PC-3 (cell line): ENCODE measurements at regions not wholly inside any gene's neighbourhood (a gene's known extent, or its start where the extent isn't known, plus 50 kb on each side); places are given as distances from the start of the nearest gene placed in this dataset.

Experiments
- ATAC-seq: fragments of 200-7000 bp; cut with Tn5 transposase; 2 replicates; pipeline ENCODE4 v1.9.1; 2020; ENCODE audit warnings: mild to moderate bottlenecking, moderate library complexity
- BruUV-seq: library from RNA; stranded (reverse); fragments of 400-500 nt; replicated peaks from 2 replicates; lab custom pipeline; 2021; lab: Mats Ljungman, UMichigan
- CTCF ChIA-PET: fragments of 300-600 bp; sonication (Branson Sonifier 250); formaldehyde crosslinking; loops from one replicate; lab custom pipeline; 2022; ENCODE audit warnings: antibody characterized with exemption; lab: Charles Lee
- POLR2A ChIA-PET: fragments of 300-600 bp; sonication (Branson Sonifier 250); formaldehyde crosslinking; loops from one replicate; lab custom pipeline; 2022; ENCODE audit warnings: antibody characterized with exemption; ENCODE audit not compliant: unreplicated experiment; lab: Charles Lee
- DNase-seq: peaks from one replicate; pipeline ENCODE4 v3.0.0-alpha.2; 2015
- H2AFZ ChIP-seq: fragments of 300-600 bp; sonication (generic); 2 replicates; pipeline ENCODE4 v1.6.0; 2016; ENCODE audit warnings: antibody characterized with exemption, low read length
- H3F3A ChIP-seq: fragments of 300-600 bp; sonication (generic); one replicate; pipeline ENCODE4 v1.6.0; 2017; ENCODE audit warnings: antibody characterized with exemption, low read length, control low read depth, mild to moderate bottlenecking; ENCODE audit not compliant: unreplicated experiment
- H3K27ac ChIP-seq: fragments of 300-600 bp; sonication (generic); 2 replicates; pipeline ENCODE4 v1.5.1; 2016; ENCODE audit warnings: mild to moderate bottlenecking, low read length
- H3K27me3 ChIP-seq: fragments of 300-600 bp; sonication (generic); 2 replicates; pipeline ENCODE4 v1.6.1; 2016; ENCODE audit warnings: low read length, mixed read lengths
- H3K36me3 ChIP-seq: fragments of 300-600 bp; sonication (generic); 2 replicates; pipeline ENCODE4 v1.6.1; 2016; ENCODE audit warnings: low read depth, mixed run types, low read length, mixed read lengths
- H3K4me1 ChIP-seq: fragments of 300-600 bp; sonication (generic); 2 replicates; pipeline ENCODE4 v1.5.1; 2016; ENCODE audit warnings: low read length; ENCODE audit not compliant: insufficient read depth
- H3K4me2 ChIP-seq: fragments of 300-600 bp; sonication (generic); 2 replicates; pipeline ENCODE4 v1.6.0; 2016; ENCODE audit warnings: low read length
- H3K4me3 ChIP-seq: fragments of 300-600 bp; sonication (generic); 2 replicates; pipeline ENCODE4 v1.5.1; 2016; ENCODE audit warnings: mild to moderate bottlenecking, low read length, mixed read lengths
- H3K79me2 ChIP-seq: fragments of 300-600 bp; sonication (generic); 2 replicates; pipeline ENCODE4 v1.6.1; 2017; ENCODE audit warnings: low read length, mixed read lengths
- H3K9ac ChIP-seq: fragments of 300-600 bp; sonication (generic); 2 replicates; pipeline ENCODE4 v1.6.0; 2016; ENCODE audit warnings: mild to moderate bottlenecking, low read length
- H3K9me2 ChIP-seq: fragments of 300-600 bp; sonication (generic); replicated peaks from 2 replicates; pipeline ENCODE4 v1.6.1; 2016; ENCODE audit warnings: mixed run types, low read length, mixed read lengths
- H3K9me3 ChIP-seq: fragments of 300-600 bp; sonication (generic); 2 replicates; pipeline ENCODE4 v1.6.1; 2016; ENCODE audit warnings: low read length, mixed read lengths
- H4K20me1 ChIP-seq: fragments of 300-600 bp; sonication (generic); 2 replicates; pipeline ENCODE4 v1.6.1; 2016; ENCODE audit warnings: low read length, mixed read lengths
- EZH2 ChIP-seq: fragments of 300-600 bp; sonication (generic); IDR thresholded peaks from one replicate; pipeline ENCODE4 v1.6.1; 2017; ENCODE audit warnings: antibody characterized with exemption, mild to moderate bottlenecking, low read length; ENCODE audit not compliant: unreplicated experiment
- EZH2phosphoT487 ChIP-seq: fragments of 300-600 bp; sonication (generic); IDR thresholded peaks from 2 replicates; pipeline ENCODE4 v1.6.1; 2018; ENCODE audit warnings: mild to moderate bottlenecking, antibody characterized with exemption, low read length, borderline replicate concordance
- intact Hi-C: fragments of 100-400 bp; cut with micrococcal nuclease; formaldehyde crosslinking; loops from 2 replicates; pipeline ENCODE4 v1.9.0; 2023
- TF ChIP-seq, protein P1 (sequence below): fragments of 300-600 bp; sonication (generic); conservative IDR thresholded peaks from 2 replicates; pipeline ENCODE4 v1.5.1; 2017; ENCODE audit warnings: antibody characterized with exemption, low read depth, mild to moderate bottlenecking, low read length

DNA sequence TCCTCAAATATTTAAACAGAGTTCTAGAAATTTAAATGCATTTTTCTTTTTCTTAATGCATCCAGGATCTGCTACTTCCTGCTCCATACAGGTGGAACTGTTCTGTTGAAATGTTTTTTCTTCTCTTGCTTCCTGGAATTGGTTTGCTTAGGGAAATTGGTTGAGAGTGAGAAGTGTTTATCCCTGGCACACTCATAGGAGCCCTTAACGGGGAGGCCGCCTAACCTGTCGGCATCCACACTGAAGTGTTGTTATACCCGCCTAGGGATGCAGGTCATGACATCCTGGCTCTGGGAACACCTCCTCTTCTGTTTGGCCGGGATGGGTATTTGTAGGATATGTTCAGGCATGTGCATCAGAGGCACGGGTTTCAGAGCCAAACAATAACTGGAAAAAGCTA lies 239.7 kb downstream of the GADD45G start:
- no peaks in the 10 kb centered on the region for H3F3A ChIP-seq
- ChIA-PET POLR2A (no interaction called here), CTCF (no interaction called here)
- intact Hi-C loops: no loop called here
- no peak overlapping the region for H3K27ac ChIP-seq
- no peaks in the 10 kb centered on the region for H3K9me3 ChIP-seq
- no peaks in the 10 kb centered on the region for H3K36me3 ChIP-seq
- no peaks in the 10 kb centered on the region for H3K4me1 ChIP-seq
- no peak overlapping the region for H3K4me2 ChIP-seq
- no peak overlapping the region for H2AFZ ChIP-seq
- no peak overlapping the region for H3K9ac ChIP-seq
- H3K79me2 ChIP-seq: no peaks in the 10 kb centered on the region
- no peaks in the 10 kb centered on the region for H4K20me1 ChIP-seq
- ATAC-seq: no peak
- no peak for DNase-seq
- TF ChIP-seq, protein P1, sequence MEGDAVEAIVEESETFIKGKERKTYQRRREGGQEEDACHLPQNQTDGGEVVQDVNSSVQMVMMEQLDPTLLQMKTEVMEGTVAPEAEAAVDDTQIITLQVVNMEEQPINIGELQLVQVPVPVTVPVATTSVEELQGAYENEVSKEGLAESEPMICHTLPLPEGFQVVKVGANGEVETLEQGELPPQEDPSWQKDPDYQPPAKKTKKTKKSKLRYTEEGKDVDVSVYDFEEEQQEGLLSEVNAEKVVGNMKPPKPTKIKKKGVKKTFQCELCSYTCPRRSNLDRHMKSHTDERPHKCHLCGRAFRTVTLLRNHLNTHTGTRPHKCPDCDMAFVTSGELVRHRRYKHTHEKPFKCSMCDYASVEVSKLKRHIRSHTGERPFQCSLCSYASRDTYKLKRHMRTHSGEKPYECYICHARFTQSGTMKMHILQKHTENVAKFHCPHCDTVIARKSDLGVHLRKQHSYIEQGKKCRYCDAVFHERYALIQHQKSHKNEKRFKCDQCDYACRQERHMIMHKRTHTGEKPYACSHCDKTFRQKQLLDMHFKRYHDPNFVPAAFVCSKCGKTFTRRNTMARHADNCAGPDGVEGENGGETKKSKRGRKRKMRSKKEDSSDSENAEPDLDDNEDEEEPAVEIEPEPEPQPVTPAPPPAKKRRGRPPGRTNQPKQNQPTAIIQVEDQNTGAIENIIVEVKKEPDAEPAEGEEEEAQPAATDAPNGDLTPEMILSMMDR: no peak
- TF ChIP-seq EZH2phosphoT487 (no peak), EZH2 (no peak)
- BruUV-seq: no TSS peak
- H3K27me3 ChIP-seq: peaks cover 17% of the 10 kb centered on the region
- no peak overlapping the region for H3K4me3 ChIP-seq
- H3K9me2 ChIP-seq: no peaks in the 10 kb centered on the region

DNA sequence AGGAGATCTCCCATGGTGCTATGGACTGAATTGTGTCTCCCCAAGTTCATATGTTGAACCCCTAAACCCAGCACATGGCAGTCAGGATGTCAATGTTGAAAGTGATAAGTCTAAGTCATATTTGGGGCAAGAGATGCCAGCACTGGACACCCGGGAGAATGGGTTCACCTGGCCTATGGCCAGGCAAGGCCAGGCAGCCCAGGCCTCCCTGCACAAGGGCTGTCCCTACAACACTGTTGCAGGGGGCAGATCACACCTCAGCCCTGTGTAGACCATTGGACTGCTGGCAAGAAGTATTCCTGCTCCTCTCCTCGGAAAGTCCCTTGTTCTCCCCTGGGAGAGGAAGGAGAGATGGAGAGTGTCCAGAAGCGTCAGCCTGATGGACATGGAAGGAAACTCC lies 240.5 kb downstream of the GADD45G start:
- CTCF ChIA-PET: no interaction called here
- H3K79me2 ChIP-seq: no peaks in the 10 kb centered on the region
- H3K4me3 ChIP-seq: no peak overlapping the region
- ATAC-seq: no peak
- no peak overlapping the region for H3K4me2 ChIP-seq
- H3K9me3 ChIP-seq: no peaks in the 10 kb centered on the region
- no peaks in the 10 kb centered on the region for H3K9me2 ChIP-seq
- H3F3A ChIP-seq: no peaks in the 10 kb centered on the region
- DNase-seq: no peak
- no peak overlapping the region for H2AFZ ChIP-seq
- BruUV-seq: no TSS peak
- H4K20me1 ChIP-seq: no peaks in the 10 kb centered on the region
- intact Hi-C loops: no loop called here
- peaks cover 17% of the 10 kb centered on the region for H3K27me3 ChIP-seq
- H3K9ac ChIP-seq: no peak overlapping the region
- H3K4me1 ChIP-seq: no peaks in the 10 kb centered on the region
- H3K27ac ChIP-seq: no peak overlapping the region
- TF ChIP-seq EZH2phosphoT487 (no peak), EZH2 (no peak)
- TF ChIP-seq, protein P1: no peak
- no peaks in the 10 kb centered on the region for H3K36me3 ChIP-seq
- POLR2A ChIA-PET: no interaction called here

DNA sequence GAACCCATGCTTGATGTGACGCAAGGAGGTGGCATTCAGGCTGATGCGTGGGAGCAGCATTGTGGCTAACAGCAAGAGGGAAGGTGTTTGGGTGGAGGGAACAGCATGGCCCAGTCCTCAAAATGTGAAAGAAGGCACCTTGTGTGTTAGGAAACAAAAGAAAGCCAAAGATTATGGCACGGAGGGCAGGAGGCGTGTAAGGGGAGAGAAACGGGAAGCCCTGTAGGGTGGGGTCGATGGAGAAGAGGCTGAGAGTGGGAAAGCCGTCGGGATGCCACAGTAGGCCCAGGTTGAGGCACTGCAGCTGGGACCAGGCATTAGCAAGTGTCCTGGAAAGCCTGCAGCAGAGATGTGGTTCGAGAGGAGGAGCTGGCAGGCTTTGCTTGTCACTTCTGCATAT lies 241.1 kb downstream of the GADD45G start:
- peaks cover 17% of the 10 kb centered on the region for H3K27me3 ChIP-seq

More for the DNA sequence above, 241.1 kb downstream of the GADD45G start:
- DNase-seq (no peak), ATAC-seq (no peak)
- Histone ChIP-seq H3K4me3 (no peak overlapping the region), H3F3A (no peaks in the 10 kb centered on the region), H3K9ac (no peak overlapping the region), H3K9me3 (no peaks in the 10 kb centered on the region), H3K27ac (no peak overlapping the region), H3K79me2 (no peaks in the 10 kb centered on the region), H3K4me1 (no peaks in the 10 kb centered on the region), H2AFZ (no peak overlapping the region), H3K36me3 (no peaks in the 10 kb centered on the region), H3K9me2 (no peaks in the 10 kb centered on the region), H3K4me2 (no peak overlapping the region), H4K20me1 (no peaks in the 10 kb centered on the region)
- ChIA-PET CTCF (no interaction called here), POLR2A (no interaction called here)
- intact Hi-C loops: no loop called here
- BruUV-seq: no TSS peak
- TF ChIP-seq EZH2 (no peak), EZH2phosphoT487 (no peak)
- TF ChIP-seq, protein P1: no peak
